ENCODE measurements at regions not wholly inside any gene's neighbourhood (a gene's known extent, or its start where the extent isn't known, plus 50 kb on each side); places are given as distances from the start of the nearest gene placed in this dataset.

GRCh38 chr7:33735403-33735802 lies 169.9 kb upstream of the BMPER start:
- Histone ChIP-seq H3K27me3 (no peaks in the 10 kb centered on the region), H3K36me3 (no peaks in the 10 kb centered on the region), H3K27ac (no peak overlapping the region), H3K4me3 (no peak overlapping the region), H3K9me3 (no peaks in the 10 kb centered on the region), H3K4me1 (peaks cover 0 to 3% (median 0%) of the 10 kb centered on the region in 12 donors)
- DNase-seq (no peak), ATAC-seq (no peak)
- TF ChIP-seq CTCF (IDR thresholded peaks at IDR 0.05) (no peak), POLR2A (IDR thresholded peaks at IDR 0.05) (no peak)
- intact Hi-C loops (cut with DNase I), result no loop called here
- WGBS, 4 donors, result 85 to 99% (median 95%) methylated on average over 5 of the region's 5 CpGs

GRCh38 chr7:33736521-33737221 lies 168.7 kb upstream of the BMPER start:
- intact Hi-C loops (cut with DNase I), result no loop called here
- Histone ChIP-seq H3K27me3 (no peaks in the 10 kb centered on the region), H3K27ac (no peak overlapping the region), H3K4me3 (no peak overlapping the region), H3K4me1 (peaks cover 0 to 3% (median 0%) of the 10 kb centered on the region in 12 donors), H3K36me3 (no peaks in the 10 kb centered on the region), H3K9me3 (no peaks in the 10 kb centered on the region)
- no peak for ATAC-seq
- TF ChIP-seq POLR2A (IDR thresholded peaks at IDR 0.05) (no peak), CTCF (IDR thresholded peaks at IDR 0.05) (no peak)
- DNase-seq, result no peak
- WGBS, 4 donors, result 57 to 69% (median 63%) methylated on average over 6 of the region's 6 CpGs

- TF ChIP-seq CTCF (IDR thresholded peaks at IDR 0.05), result no peak
- no peak for TF ChIP-seq POLR2A (IDR thresholded peaks at IDR 0.05)
- WGBS, 4 donors, result 76 to 88% (median 82%) methylated on average over 3 of the region's 3 CpGs
- ATAC-seq, result no peak
Observed at GRCh38 chr7:33738260-33738935, 166.9 kb upstream of the BMPER start.

GRCh38 chr7:33739286-33739685 lies 166.1 kb upstream of the BMPER start:
- Histone ChIP-seq H3K27ac (no peak overlapping the region), H3K27me3 (no peaks in the 10 kb centered on the region), H3K4me3 (no peak overlapping the region), H3K36me3 (no peaks in the 10 kb centered on the region), H3K4me1 (peaks cover 0 to 3% (median 0%) of the 10 kb centered on the region in 12 donors), H3K9me3 (no peaks in the 10 kb centered on the region)
- DNase-seq (no peak), ATAC-seq (no peak)
- intact Hi-C loops (cut with DNase I), result no loop called here
- WGBS, 4 donors, result 93 to 97% (median 96%) methylated on average over 4 of the region's 4 CpGs
- TF ChIP-seq CTCF (IDR thresholded peaks at IDR 0.05) (no peak), POLR2A (IDR thresholded peaks at IDR 0.05) (no peak)

More at GRCh38 chr7:33738260-33738935, 166.9 kb upstream of the BMPER start:
- Histone ChIP-seq H3K36me3 (no peaks in the 10 kb centered on the region), H3K27me3 (no peaks in the 10 kb centered on the region), H3K27ac (no peak overlapping the region), H3K4me3 (no peak overlapping the region), H3K9me3 (no peaks in the 10 kb centered on the region), H3K4me1 (peaks cover 0 to 3% (median 0%) of the 10 kb centered on the region in 12 donors)
- no peak for DNase-seq
- intact Hi-C loops (cut with DNase I), result no loop called here

All from heart left ventricle (tissue), 16 donors.